PFSK-1 (cell line): ENCODE measurements at regions not wholly inside any gene's neighbourhood (a gene's known extent, or its start where the extent isn't known, plus 50 kb on each side); places are given as distances from the start of the nearest gene placed in this dataset.

Experiments used
- FOXP2 ChIP-seq: optimal IDR thresholded peaks from 2 replicates; pipeline ENCODE3; 2011; ENCODE audit warnings: borderline replicate concordance, control low read depth, inconsistent platforms; ENCODE audit not compliant: insufficient read depth; ENCODE audit errors: extremely low read length, extremely low read depth
- POLR2AphosphoS5 ChIP-seq: IDR thresholded peaks from 2 replicates; pipeline ENCODE4 v1.6.1; 2012; ENCODE audit warnings: low read depth, mild to moderate bottlenecking, control low read depth, low read length, moderate library complexity
- REST ChIP-seq, 2 experiments: IDR thresholded peaks; 2 replicates each; pipeline versions ENCODE4 v1.6.1 to v1.8.0; 2011 to 2012; ENCODE audit warnings: low read depth in 2 of 2, low read length in 2 of 2, control low read depth in 1 of 2, inconsistent platforms in 1 of 2, mild to moderate bottlenecking in 1 of 2, moderate library complexity in 1 of 2; ENCODE audit not compliant: insufficient read depth in 1 of 2
- SIN3A ChIP-seq: IDR thresholded peaks from 2 replicates; pipeline ENCODE4 v1.6.1; 2012; ENCODE audit warnings: mild to moderate bottlenecking, low read length, moderate library complexity, borderline replicate concordance; ENCODE audit not compliant: insufficient read depth
- TAF1 ChIP-seq: IDR thresholded peaks from 2 replicates; pipeline ENCODE4 v1.6.1; 2012; ENCODE audit warnings: low read length, control low read depth, borderline replicate concordance; ENCODE audit not compliant: insufficient read depth

DNA sequence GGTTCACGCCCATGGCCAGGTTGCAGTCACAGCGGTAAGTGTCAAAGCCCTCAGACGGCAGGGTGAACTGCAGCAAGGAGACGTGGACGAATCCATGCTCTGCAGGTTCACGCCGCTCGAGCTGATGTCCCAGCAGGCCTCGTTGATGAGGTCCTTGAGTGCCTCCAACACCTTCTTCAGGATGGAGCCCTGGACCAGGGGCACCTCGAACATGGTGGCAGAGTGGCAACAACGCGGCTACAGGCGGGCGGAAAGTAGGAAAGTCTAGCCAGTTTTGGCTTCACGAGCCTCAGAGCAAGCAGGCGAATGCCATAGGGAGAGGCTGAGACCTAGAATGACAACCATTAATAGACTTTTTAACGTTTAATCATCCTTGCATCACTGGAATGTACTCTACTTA is 485.9 kb downstream of the ZNF674 start:
- no peak for TF ChIP-seq POLR2AphosphoS5
- no peak for TF ChIP-seq REST (IDR thresholded peaks at IDR 0.05; ENCODE audit: insufficient read depth in 1 of 2, low read depth in 2 of 2, low read length in 2 of 2)
- TF ChIP-seq SIN3A: no peak
- no peak for TF ChIP-seq FOXP2
- no peak for TF ChIP-seq TAF1
